ENCODE measurements at regions not wholly inside any gene's neighbourhood (a gene's known extent, or its start where the extent isn't known, plus 50 kb on each side); places are given as distances from the start of the nearest gene placed in this dataset.

DNA sequence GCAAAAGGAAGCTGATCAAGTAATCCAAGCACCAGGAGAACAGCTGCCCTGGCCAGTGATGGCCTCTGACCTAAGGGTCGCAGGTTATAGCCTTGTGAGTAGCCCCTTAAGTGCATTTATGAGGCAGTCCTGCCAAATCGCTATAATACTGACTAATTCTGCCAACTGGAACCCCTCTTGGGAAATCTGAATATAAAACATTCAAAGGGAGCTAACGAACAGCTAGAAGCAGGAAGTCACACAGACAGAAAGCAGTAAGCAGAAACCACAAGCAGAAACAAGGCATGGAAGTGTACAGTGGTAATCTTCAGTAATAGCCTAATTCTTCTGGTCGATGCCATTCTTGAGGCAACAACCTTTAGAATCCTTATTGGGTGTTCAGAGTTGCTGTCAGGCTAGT is 521.3 kb downstream of the METTL4 start:
- no peaks in the 10 kb centered on the region for H3K9me3 ChIP-seq (ENCODE audit: insufficient read depth, low read length)
- no peaks in the 10 kb centered on the region for H3K27me3 ChIP-seq (ENCODE audit: low read depth, low read length)
- H3K4me2 ChIP-seq (ENCODE audit: low read length): no peak overlapping the region
- H3K36me3 ChIP-seq (replicated peaks; ENCODE audit: low read depth, low read length): no peaks in the 10 kb centered on the region
- no peak overlapping the region for H3K27ac ChIP-seq (ENCODE audit: low read length)
- TF ChIP-seq, protein P1, sequence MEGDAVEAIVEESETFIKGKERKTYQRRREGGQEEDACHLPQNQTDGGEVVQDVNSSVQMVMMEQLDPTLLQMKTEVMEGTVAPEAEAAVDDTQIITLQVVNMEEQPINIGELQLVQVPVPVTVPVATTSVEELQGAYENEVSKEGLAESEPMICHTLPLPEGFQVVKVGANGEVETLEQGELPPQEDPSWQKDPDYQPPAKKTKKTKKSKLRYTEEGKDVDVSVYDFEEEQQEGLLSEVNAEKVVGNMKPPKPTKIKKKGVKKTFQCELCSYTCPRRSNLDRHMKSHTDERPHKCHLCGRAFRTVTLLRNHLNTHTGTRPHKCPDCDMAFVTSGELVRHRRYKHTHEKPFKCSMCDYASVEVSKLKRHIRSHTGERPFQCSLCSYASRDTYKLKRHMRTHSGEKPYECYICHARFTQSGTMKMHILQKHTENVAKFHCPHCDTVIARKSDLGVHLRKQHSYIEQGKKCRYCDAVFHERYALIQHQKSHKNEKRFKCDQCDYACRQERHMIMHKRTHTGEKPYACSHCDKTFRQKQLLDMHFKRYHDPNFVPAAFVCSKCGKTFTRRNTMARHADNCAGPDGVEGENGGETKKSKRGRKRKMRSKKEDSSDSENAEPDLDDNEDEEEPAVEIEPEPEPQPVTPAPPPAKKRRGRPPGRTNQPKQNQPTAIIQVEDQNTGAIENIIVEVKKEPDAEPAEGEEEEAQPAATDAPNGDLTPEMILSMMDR (IDR thresholded peaks at IDR 0.05; ENCODE audit: low read depth, low read length): no peak
- TF ChIP-seq EZH2phosphoT487 (IDR thresholded peaks at IDR 0.05; ENCODE audit: low read depth): no peak
- no peaks in the 10 kb centered on the region for H3K79me2 ChIP-seq (ENCODE audit: low read length)
- no peak overlapping the region for H3K9ac ChIP-seq (ENCODE audit: low read length)
- H2AFZ ChIP-seq (ENCODE audit: low read depth, low read length): no peak overlapping the region
- H4K20me1 ChIP-seq (ENCODE audit: insufficient read depth, low read length): no peaks in the 10 kb centered on the region
- no peak overlapping the region for H3K4me3 ChIP-seq (ENCODE audit: low read length)
- no peaks in the 10 kb centered on the region for H3K4me1 ChIP-seq (ENCODE audit: low read length)

DNA sequence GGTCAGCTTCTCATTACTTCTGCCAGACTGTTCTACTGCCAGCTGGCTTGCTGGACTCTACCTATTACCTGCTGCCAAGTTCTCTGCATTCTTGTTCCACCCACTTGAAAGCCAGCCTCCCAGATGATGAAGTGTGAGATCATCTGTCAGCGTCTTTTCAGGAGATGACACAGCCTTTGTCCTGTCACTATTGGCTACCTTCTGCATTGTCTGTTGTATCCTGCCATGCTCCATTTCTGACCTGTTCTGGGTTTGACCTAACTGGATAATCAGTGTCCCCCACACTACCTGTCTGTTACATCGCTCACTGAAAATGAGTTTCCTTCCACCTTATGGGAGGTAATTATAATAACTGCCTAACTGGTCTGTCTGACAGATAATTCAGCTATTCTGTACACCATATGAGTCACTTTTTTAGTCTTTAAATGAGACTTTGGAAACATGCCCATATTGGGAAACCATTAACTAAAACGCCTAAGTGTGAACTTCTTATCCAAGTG is 520.6 kb downstream of the METTL4 start:
- Histone ChIP-seq H3K4me3 (ENCODE audit: low read length) (no peak overlapping the region), H3K36me3 (replicated peaks; ENCODE audit: low read depth, low read length) (no peaks in the 10 kb centered on the region), H3K27ac (ENCODE audit: low read length) (no peak overlapping the region), H3K4me2 (ENCODE audit: low read length) (no peak overlapping the region), H3K9ac (ENCODE audit: low read length) (no peak overlapping the region), H3K79me2 (ENCODE audit: low read length) (no peaks in the 10 kb centered on the region), H4K20me1 (ENCODE audit: insufficient read depth, low read length) (no peaks in the 10 kb centered on the region), H3K4me1 (ENCODE audit: low read length) (no peaks in the 10 kb centered on the region), H2AFZ (ENCODE audit: low read depth, low read length) (no peak overlapping the region), H3K27me3 (ENCODE audit: low read depth, low read length) (no peaks in the 10 kb centered on the region; the same call in 1 of the 2 replicates), H3K9me3 (ENCODE audit: insufficient read depth, low read length) (no peaks in the 10 kb centered on the region)
- TF ChIP-seq, protein P1 (IDR thresholded peaks at IDR 0.05; ENCODE audit: low read depth, low read length): no peak
- TF ChIP-seq EZH2phosphoT487 (IDR thresholded peaks at IDR 0.05; ENCODE audit: low read depth): no peak

DNA sequence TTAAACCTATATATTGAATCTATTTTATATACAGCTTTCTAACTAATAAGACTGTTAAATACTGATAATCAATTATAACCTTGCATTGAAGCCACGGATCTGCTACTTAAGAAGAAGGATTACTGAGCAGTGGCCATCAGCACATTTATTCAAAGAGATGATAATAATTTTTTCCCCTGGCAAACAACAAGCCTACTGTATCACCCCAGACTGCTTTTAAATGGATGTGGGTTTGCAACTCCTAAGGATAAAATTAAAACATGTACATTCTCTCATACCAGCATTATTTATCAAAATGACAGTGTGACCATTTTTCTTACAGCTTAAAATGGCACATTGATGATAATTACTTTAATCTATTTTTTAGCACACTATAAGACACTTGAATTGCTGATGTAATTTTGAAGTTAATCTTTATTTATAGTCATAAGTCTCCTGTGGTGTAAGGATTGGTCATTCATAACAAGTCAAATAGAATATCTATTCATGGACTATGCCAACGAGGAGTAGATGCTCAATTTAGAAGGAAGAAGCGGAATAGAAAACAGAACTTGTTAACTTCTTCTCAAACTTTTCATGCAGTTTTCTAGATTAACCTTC is 517.7 kb downstream of the METTL4 start:
- no peak overlapping the region for H3K9ac ChIP-seq (ENCODE audit: low read length)
- H3K27me3 ChIP-seq (ENCODE audit: low read depth, low read length): no peaks in the 10 kb centered on the region; the same call in 1 of the 2 replicates
- H3K27ac ChIP-seq (ENCODE audit: low read length): no peak overlapping the region
- H3K4me2 ChIP-seq (ENCODE audit: low read length): no peak overlapping the region
- H4K20me1 ChIP-seq (ENCODE audit: insufficient read depth, low read length): no peaks in the 10 kb centered on the region
- H3K9me3 ChIP-seq (ENCODE audit: insufficient read depth, low read length): no peaks in the 10 kb centered on the region
- H3K79me2 ChIP-seq (ENCODE audit: low read length): no peaks in the 10 kb centered on the region
- TF ChIP-seq, protein P1 (IDR thresholded peaks at IDR 0.05; ENCODE audit: low read depth, low read length): no peak
- TF ChIP-seq EZH2phosphoT487 (IDR thresholded peaks at IDR 0.05; ENCODE audit: low read depth): no peak
- no peak overlapping the region for H2AFZ ChIP-seq (ENCODE audit: low read depth, low read length)
- no peaks in the 10 kb centered on the region for H3K4me1 ChIP-seq (ENCODE audit: low read length)
- no peak overlapping the region for H3K4me3 ChIP-seq (ENCODE audit: low read length)
- no peaks in the 10 kb centered on the region for H3K36me3 ChIP-seq (replicated peaks; ENCODE audit: low read depth, low read length)

DNA sequence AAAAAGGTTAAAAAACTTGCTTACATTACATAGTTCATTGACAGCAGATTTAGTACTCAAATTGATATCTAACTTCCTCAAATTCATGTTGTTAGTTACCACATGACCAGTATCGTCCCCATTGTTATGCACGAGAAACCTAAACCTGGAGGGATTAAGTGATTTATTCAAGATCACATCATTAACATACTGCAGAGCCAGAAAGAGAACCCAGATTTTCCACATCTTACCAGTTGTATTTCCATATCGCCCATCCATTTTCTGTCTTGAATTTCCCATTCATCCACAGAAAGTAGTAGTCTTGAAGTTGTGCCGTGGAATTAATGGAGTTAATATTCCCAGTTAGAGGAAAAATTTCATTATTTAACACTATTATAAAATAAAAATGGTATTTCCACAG is 512.0 kb downstream of the METTL4 start:
- no peak overlapping the region for H3K27ac ChIP-seq (ENCODE audit: low read length)
- H3K4me3 ChIP-seq (ENCODE audit: low read length): no peak overlapping the region
- no peak overlapping the region for H3K4me2 ChIP-seq (ENCODE audit: low read length)
- H3K9ac ChIP-seq (ENCODE audit: low read length): no peak overlapping the region
- no peaks in the 10 kb centered on the region for H4K20me1 ChIP-seq (ENCODE audit: insufficient read depth, low read length)
- H3K36me3 ChIP-seq (replicated peaks; ENCODE audit: low read depth, low read length): no peaks in the 10 kb centered on the region
- H2AFZ ChIP-seq (ENCODE audit: low read depth, low read length): no peak overlapping the region
- no peaks in the 10 kb centered on the region; the same call in 1 of the 2 replicates for H3K27me3 ChIP-seq (ENCODE audit: low read depth, low read length)
- no peaks in the 10 kb centered on the region for H3K9me3 ChIP-seq (ENCODE audit: insufficient read depth, low read length)
- no peaks in the 10 kb centered on the region for H3K79me2 ChIP-seq (ENCODE audit: low read length)
- no peak for TF ChIP-seq EZH2phosphoT487 (IDR thresholded peaks at IDR 0.05; ENCODE audit: low read depth)
- TF ChIP-seq, protein P1 (IDR thresholded peaks at IDR 0.05; ENCODE audit: low read depth, low read length): no peak
- no peaks in the 10 kb centered on the region for H3K4me1 ChIP-seq (ENCODE audit: low read length)

Data from OCI-LY3 (cell line).